GM12875 (cell line): ENCODE measurements at regions not wholly inside any gene's neighbourhood (a gene's known extent, or its start where the extent isn't known, plus 50 kb on each side); places are given as distances from the start of the nearest gene placed in this dataset.

Experiments
- H3K4me3 ChIP-seq: one replicate; pipeline ENCODE4 v1.5.1; 2011; ENCODE audit warnings: low read depth, low read length, control low read depth
- TF ChIP-seq, protein P1 (sequence below): IDR thresholded peaks from 2 replicates; pipeline ENCODE4 v1.5.1; 2011; ENCODE audit warnings: low read depth, mild to moderate bottlenecking, control low read depth, inconsistent platforms, low read length, moderate library complexity, borderline replicate concordance; ENCODE audit not compliant: insufficient read depth

- H3K4me3 ChIP-seq, result no peak overlapping the region
- TF ChIP-seq, protein P1, sequence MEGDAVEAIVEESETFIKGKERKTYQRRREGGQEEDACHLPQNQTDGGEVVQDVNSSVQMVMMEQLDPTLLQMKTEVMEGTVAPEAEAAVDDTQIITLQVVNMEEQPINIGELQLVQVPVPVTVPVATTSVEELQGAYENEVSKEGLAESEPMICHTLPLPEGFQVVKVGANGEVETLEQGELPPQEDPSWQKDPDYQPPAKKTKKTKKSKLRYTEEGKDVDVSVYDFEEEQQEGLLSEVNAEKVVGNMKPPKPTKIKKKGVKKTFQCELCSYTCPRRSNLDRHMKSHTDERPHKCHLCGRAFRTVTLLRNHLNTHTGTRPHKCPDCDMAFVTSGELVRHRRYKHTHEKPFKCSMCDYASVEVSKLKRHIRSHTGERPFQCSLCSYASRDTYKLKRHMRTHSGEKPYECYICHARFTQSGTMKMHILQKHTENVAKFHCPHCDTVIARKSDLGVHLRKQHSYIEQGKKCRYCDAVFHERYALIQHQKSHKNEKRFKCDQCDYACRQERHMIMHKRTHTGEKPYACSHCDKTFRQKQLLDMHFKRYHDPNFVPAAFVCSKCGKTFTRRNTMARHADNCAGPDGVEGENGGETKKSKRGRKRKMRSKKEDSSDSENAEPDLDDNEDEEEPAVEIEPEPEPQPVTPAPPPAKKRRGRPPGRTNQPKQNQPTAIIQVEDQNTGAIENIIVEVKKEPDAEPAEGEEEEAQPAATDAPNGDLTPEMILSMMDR, result no peak
Observed at GRCh38 chr12:94748726-94749421, 98.5 kb upstream of the TMCC3 start.

DNA sequence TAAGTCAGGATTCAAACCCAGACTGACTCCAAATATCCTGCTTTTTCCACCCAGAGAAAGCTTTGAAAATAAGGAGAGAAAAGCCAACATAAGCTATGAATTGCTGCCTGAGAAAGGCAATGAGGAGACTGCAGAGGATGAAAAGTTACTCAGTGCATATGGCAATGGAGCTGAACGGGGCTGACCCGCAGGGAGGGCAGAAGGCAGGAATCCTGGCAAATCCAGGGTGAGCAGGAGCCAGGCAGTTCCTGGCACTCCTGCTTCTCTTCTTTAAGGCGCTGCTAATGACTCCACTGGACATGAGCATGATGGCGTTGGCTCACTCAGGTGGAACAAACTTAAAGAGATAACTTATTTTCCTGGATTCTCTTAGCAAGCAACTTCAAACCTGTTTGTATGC, 95.2 kb upstream of the TMCC3 start:
- TF ChIP-seq, protein P1, result no peak
- H3K4me3 ChIP-seq, result no peak overlapping the region

- TF ChIP-seq, protein P1, result no peak
- H3K4me3 ChIP-seq, result no peak overlapping the region
Observed at GRCh38 chr12:94743174-94743573, 92.8 kb upstream of the TMCC3 start.

- TF ChIP-seq, protein P1, result no peak
- H3K4me3 ChIP-seq, result no peak overlapping the region
Observed at GRCh38 chr12:94740601-94741362, 90.4 kb upstream of the TMCC3 start.

DNA sequence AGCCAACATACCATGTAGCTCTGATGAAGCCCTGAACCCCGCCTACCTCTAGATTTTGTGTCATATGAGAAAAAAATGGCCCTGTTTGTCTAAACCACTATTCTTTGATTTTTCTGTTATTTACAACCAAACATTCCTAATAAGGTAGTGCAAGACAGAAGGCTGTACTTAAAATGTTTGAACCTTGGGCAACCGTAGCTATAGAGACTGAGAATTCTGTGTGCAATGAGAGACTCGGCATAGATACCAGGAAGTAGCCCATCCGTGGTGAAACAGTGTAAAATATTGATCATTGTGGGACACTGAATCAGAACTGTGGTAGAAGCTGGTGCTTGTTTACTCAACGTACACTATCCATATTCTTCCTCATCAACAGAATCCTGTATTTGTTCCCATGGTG, 86.5 kb upstream of the TMCC3 start:
- TF ChIP-seq, protein P1, result no peak
- H3K4me3 ChIP-seq, result no peak overlapping the region

DNA sequence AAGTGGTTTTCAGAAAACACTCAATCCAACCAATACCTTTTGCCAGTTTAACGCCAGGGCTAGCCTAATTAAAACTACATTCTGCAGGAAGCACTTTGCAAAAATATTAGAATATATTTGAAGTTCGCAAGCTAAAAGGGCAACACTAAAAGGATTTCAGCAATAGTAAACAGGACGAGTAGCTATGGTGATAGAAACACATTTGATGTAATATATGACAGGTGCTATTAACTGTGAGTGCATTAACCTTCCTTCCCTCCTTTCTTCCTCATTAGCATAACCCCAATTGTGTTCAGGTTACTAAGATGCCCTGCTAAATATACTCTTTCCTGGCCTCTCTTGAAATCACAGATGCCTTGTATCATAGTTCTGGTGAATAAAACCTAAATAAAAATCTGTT, 85.6 kb upstream of the TMCC3 start:
- TF ChIP-seq, protein P1, result no peak
- H3K4me3 ChIP-seq, result no peak overlapping the region

DNA sequence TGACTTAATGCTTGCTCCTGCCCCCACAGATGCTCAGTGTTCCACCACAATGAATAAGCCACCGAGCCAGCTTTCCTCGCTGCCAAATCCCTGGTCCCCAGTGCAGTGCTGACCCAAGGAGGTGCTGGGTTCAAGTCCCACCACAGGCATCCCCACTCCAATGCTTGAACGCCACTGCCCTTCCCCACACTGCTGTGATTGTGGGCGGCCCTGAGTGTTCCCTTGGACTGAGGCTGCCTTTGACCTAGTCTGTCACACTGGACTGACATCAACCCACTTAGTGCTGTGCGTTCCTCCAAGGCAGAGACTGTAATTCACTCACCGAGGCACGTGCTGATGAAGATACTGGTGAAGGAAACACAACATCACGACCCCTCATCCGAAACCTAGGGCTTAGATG, 83.4 kb upstream of the TMCC3 start:
- no peak overlapping the region for H3K4me3 ChIP-seq
- TF ChIP-seq, protein P1, result no peak
